WERI-Rb-1 (cell line): ENCODE measurements at regions not wholly inside any gene's neighbourhood (a gene's known extent, or its start where the extent isn't known, plus 50 kb on each side); places are given as distances from the start of the nearest gene placed in this dataset.

Source experiments
- DNase-seq: peaks from one replicate; pipeline ENCODE4 v3.0.0-alpha.2; 2020
- H3K27ac ChIP-seq: fragments of 250-450 bp; sonication (Bioruptor Pico); 2 replicates; pipeline ENCODE4 v1.5.1; 2020; ENCODE audit warnings: mild to moderate bottlenecking, moderate library complexity
- H3K27me3 ChIP-seq: fragments of 250-450 bp; sonication (Bioruptor Pico); 2 replicates; pipeline ENCODE4 v1.5.1; 2021; ENCODE audit warnings: mild to moderate bottlenecking, low read depth, moderate library complexity; ENCODE audit not compliant: insufficient read depth, severe bottlenecking
- H3K36me3 ChIP-seq: fragments of 250-450 bp; sonication (Bioruptor Pico); 2 replicates; pipeline ENCODE4 v1.5.1; 2020; ENCODE audit warnings: mild to moderate bottlenecking, moderate library complexity
- H3K4me3 ChIP-seq: 2 replicates; pipeline ENCODE4 v1.5.1; 2011; ENCODE audit warnings: low read depth, mild to moderate bottlenecking, control low read depth, low read length
- H3K9me3 ChIP-seq: fragments of 250-450 bp; sonication (Bioruptor Pico); 2 replicates; pipeline ENCODE4 v1.5.1; 2021; ENCODE audit warnings: mild to moderate bottlenecking, moderate library complexity; ENCODE audit not compliant: severe bottlenecking
- CTCF ChIP-seq: IDR thresholded peaks from 2 replicates; pipeline ENCODE4 v1.5.1; 2011; ENCODE audit warnings: low read depth, mild to moderate bottlenecking, control low read depth, inconsistent platforms, low read length

- H3K9me3 ChIP-seq: no peaks in the 10 kb centered on the region
- no peaks in the 10 kb centered on the region for H3K36me3 ChIP-seq
- H3K4me3 ChIP-seq: no peak overlapping the region
- H3K27me3 ChIP-seq: no peaks in the 10 kb centered on the region
- DNase-seq: no peak
- no peak for TF ChIP-seq CTCF
- no peak overlapping the region for H3K27ac ChIP-seq
Observed at GRCh38 chr1:79090985-79091384, 84.5 kb upstream of the ADGRL4 start.

- H3K27ac ChIP-seq: no peak overlapping the region
- no peaks in the 10 kb centered on the region for H3K36me3 ChIP-seq
- no peak overlapping the region for H3K4me3 ChIP-seq
- H3K27me3 ChIP-seq: no peaks in the 10 kb centered on the region
- TF ChIP-seq CTCF: no peak
- DNase-seq: no peak
- no peaks in the 10 kb centered on the region for H3K9me3 ChIP-seq
Observed at GRCh38 chr1:79089946-79090345, 83.4 kb upstream of the ADGRL4 start.

GRCh38 chr1:79082233-79082632, 75.7 kb upstream of the ADGRL4 start:
- H3K27ac ChIP-seq: no peak overlapping the region
- no peak for TF ChIP-seq CTCF
- H3K4me3 ChIP-seq: no peak overlapping the region
- no peaks in the 10 kb centered on the region for H3K27me3 ChIP-seq
- no peak for DNase-seq
- H3K36me3 ChIP-seq: no peaks in the 10 kb centered on the region
- no peaks in the 10 kb centered on the region for H3K9me3 ChIP-seq

- H3K9me3 ChIP-seq: no peaks in the 10 kb centered on the region
- no peaks in the 10 kb centered on the region for H3K27me3 ChIP-seq
- no peak overlapping the region for H3K4me3 ChIP-seq
- peak; percentile 68 for DNase-seq
- H3K36me3 ChIP-seq: no peaks in the 10 kb centered on the region
- TF ChIP-seq CTCF: no peak
- H3K27ac ChIP-seq: no peak overlapping the region
Observed at GRCh38 chr1:79079770-79080169, 73.2 kb upstream of the ADGRL4 start.

- Histone ChIP-seq H3K36me3 (no peaks in the 10 kb centered on the region), H3K9me3 (no peaks in the 10 kb centered on the region)
- TF ChIP-seq CTCF: no peak
Observed at GRCh38 chr1:79074975-79075374, 68.4 kb upstream of the ADGRL4 start.

GRCh38 chr1:79069828-79070227, 63.3 kb upstream of the ADGRL4 start:
- no peak for TF ChIP-seq CTCF
- Histone ChIP-seq H3K27ac (no peak overlapping the region), H3K9me3 (no peaks in the 10 kb centered on the region), H3K27me3 (no peaks in the 10 kb centered on the region), H3K4me3 (no peak overlapping the region), H3K36me3 (no peaks in the 10 kb centered on the region)
- DNase-seq: no peak

More at GRCh38 chr1:79074975-79075374, 68.4 kb upstream of the ADGRL4 start:
- Histone ChIP-seq H3K4me3 (no peak overlapping the region), H3K27me3 (no peaks in the 10 kb centered on the region), H3K27ac (peak overlapping the region; percentile 21; the same call in 1 of the 2 replicates)
- peak; percentile 46 for DNase-seq
